DMS53 (cell line): ENCODE measurements at regions not wholly inside any gene's neighbourhood (a gene's known extent, or its start where the extent isn't known, plus 50 kb on each side); places are given as distances from the start of the nearest gene placed in this dataset.

ENCODE experiments used
- DNase-seq: peaks from one replicate; lab custom pipeline; 2025; lab: John Stamatoyannopoulos, UW

DNA sequence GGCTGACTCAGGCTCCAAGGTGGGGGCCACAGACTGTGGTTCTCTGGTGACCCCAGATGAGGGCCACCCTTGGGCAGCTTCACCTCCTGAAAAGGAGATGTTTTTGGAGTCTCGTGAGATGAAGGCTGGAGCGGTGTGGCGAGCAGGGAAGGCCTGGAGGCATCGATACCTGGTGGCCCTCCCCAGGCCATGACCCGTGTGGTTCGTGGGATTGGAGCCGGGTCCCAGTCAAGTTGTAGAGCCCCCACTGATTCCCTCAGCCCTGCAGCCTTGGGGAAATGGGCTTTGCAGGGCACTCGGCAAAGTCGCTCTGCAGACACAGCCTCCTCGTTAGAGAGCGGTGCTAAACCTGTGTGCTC is 1083.4 kb downstream of the BRD1 start:
- DNase-seq: no peak

DNA sequence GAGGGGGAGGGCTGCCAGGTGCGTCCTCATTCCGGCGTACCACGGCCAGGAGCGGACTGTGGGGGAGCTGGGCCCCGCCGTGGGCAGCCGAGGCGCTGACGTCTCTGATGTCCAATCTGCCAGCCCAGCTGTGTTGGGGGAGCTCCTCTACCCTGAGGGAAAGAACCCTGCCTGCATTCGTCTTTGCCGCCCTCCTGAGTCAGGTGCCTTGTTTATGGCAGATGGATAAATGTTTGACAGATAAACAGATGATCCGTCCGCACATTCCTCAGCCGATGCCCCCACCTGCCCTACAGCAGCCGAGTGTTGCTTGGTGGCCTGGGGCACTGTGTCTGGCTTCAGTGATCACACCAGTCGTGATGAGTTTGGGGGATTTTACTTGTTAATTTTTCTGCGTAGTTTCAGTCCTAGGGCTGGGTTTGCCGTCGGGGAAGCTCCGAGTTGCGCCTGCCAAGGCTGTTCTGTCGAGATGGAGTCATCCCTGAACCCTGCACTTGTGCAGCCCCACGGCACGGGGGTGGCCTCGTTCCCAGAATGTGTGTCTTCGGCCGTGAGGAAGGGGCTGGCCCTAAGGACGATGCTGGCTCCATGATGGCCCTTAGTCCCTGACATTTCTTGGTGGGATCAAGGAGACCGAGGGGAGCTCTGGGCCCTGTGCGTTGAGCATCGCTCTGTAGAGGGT is 1083.9 kb downstream of the BRD1 start:
- no peak for DNase-seq

DNA sequence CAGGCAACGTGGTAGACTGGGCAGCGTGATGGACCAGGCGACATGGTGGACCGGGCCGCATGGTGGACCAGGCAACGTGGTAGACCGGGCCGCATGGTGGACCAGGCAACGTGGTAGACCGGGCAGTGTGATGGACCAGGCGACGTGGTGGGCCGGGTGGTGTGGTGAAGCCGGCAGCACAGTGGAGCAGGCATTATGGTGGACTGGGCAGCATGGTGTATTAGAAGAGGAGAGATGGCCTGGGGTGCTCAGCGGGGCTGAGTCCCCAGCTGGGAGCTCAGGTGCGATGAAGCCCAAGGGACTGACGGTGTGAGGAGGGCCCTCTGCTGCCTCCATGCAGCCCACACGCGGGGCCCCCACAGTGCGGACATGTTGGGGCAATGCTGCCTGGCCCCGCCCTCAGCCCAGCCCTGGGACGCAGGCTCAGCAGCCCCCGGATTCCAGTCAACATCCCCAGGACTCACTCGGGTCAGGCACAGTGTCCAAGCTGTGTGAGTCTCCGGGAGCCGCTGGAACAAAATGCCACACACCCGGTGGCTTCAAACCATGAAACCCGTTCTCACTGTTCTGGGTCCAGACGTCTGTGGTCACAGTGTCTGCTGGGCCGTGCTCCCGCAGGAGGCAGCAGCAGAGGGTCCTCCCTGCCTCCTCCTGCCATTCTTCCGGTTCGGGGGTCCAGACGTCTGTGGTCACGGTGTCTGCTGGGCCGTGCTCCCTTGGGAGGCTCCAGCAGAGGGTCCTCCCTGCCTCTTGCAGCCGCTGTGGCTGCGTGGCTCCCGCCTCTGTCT is 1084.9 kb downstream of the BRD1 start:
- DNase-seq: no peak

DNA sequence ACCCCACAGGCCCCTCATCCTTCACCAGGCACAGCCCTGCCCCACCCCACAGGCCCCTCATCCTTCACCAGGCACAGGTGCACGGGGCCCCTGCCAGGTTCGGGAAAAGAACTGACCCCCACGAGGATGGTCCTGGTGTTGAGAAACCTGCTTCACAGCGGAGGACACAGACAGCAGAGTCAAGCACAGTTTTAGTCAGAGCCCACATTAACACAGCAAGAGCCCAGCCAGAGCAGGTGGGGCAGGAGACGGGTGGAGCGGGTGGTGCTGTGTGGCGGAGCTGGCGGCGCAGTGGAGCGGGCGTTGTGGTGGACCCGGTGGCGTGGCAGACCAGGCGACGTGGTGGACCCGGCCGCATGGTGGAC is 1085.5 kb downstream of the BRD1 start:
- no peak for DNase-seq

DNA sequence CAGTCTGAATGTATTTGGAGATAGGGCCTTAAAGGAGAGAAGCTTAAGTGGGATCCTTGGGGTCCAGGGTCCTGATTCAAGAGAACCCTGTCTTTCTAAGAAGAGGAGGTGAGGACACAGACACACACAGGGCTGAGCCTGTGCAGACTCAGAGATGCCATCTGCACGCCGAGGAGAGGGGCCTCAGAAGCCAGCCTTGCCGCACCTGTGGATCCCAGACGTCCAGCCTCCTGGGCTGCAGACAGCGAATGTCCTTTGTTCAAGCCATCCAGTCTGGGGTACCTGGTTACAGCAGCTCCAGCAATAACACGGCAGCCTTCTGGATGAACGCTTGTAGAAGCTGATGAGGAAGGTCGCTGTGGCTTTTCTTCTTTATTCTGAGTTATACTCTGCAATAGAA is 1086.1 kb downstream of the BRD1 start:
- DNase-seq: no peak

DNA sequence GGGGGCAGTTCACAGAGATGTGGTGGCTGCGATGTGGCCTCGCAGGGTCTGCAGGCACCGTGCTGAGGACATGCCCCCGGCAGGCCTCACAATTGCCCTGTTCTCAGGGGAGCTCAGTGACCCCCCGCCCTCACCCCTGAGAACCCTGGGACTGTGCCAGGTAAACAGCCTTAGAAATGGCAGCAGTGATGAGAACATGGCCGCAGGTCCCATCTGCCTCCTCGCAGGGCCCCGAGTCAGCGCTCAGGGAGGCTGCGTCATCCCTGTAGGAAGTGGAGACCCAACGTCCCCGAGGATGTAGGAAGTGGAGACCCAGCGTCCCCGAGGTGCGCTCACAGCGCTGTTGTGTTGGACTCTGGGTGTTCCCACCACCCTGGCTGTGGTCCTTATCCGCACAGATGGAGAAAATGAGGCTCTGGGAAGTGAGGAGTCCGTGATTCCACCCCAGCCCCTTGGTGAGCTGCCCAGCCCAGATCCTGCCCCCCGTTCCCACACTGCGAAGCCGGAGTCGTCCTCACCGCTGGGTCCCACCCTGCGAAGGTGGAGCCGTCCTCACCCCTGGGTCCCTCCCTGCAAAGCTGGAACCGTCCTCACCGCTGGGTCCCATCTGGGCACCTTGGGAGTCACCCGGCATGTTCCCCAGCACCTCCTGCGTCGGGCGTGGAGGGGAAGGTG is 1086.8 kb downstream of the BRD1 start:
- DNase-seq: no peak

DNA sequence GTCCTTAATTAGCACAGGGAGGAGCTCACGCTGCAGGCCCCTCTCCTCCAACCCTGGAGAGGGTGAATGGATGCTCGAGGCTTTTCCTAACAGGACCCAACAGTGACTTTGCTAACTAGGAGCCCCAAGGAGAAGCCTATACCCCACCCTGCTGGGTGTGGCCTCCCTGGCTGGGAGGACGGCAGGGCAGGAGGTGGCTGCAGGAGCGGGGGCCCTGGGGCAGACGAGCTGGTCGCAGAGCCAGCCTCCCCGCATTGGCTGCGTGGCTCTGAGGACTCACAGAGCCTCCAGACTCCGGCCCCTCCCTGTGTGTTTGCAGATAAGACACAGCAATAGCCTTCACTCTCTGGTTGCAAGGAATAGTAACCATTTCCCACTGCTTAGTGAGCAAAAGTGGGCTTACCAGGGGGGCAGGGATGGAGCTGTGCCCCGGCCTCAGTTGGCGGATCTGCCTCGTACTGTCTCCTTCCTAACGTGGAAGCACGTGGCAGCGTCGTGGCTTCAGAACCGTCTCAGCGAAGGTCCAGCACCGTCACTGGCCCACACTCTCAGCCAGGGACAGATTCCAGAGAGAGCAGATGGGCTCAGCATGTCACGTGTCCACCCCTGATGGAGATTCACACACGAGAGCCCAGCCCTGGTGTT is 1087.5 kb downstream of the BRD1 start:
- DNase-seq: no peak

DNA sequence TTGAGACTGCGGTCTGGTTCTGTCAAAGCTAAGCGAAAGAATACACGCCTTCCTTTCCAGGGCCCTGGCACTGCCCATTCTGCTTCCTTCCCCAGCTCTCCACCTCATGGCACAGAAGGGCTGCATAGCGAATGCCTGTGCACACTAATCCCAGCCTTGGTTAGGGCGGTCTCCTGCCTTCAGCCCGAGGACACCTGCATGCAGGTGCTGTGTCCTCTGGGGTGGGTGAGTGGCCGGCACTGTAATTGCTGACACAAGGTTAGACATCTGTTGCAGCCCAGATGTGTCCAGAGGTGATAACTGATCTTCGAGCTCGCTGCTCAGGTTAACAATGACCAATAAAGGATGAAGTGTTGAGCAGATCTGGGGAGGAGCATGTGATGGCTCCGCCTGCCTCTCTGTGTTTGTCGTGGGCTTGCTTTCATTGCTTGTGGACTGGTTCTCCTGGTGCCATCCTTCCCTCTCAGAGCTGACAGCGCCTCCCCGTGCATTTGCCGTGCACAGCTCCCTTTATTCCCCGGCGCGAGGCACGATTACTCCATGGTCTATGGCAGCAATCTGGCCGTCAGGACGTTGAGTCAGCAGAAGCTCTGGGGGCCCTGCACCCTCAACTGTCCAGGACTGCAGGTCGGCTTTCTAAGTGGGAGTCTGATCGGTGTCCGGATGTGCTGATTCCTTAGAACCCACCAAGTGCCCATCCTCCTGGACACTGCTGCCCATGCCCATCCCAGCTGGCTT is 1088.2 kb downstream of the BRD1 start:
- no peak for DNase-seq

DNA sequence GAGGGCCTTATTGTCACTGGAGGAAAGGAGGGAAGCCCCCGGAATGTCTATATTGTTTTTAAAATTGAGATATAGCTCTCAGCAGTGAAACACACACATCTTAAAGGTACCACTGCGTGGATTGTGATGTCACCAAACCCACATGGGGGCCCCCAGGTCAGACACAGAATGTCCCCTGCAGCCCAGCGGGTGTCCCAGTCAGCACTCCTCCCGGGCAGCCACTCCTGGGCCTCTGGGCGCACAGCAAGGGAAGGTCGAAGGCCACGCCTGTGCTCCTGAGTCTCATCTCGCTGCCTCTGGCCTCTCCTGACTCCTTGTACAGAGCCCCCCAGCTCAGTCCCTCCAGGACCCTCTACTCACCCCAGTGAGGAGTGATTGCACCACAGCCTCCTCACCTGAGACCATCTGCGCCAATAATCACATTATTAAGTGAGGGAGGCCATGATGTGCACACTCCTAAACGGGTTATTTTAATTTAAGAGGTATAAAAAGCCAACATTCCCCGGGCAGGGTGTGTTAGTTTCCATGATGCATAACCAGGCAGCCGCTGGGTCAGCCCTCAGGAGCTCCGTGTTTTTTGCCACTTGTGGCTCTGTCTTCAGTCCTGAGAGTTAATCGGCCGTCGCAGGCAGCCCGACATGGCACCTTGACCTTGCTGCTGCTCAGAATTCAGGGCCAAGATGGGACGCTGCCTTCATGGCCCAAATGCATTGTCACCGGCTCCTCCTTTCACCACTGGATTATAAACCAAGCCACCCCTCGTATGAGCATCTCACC is 1089.3 kb downstream of the BRD1 start:
- DNase-seq: no peak

DNA sequence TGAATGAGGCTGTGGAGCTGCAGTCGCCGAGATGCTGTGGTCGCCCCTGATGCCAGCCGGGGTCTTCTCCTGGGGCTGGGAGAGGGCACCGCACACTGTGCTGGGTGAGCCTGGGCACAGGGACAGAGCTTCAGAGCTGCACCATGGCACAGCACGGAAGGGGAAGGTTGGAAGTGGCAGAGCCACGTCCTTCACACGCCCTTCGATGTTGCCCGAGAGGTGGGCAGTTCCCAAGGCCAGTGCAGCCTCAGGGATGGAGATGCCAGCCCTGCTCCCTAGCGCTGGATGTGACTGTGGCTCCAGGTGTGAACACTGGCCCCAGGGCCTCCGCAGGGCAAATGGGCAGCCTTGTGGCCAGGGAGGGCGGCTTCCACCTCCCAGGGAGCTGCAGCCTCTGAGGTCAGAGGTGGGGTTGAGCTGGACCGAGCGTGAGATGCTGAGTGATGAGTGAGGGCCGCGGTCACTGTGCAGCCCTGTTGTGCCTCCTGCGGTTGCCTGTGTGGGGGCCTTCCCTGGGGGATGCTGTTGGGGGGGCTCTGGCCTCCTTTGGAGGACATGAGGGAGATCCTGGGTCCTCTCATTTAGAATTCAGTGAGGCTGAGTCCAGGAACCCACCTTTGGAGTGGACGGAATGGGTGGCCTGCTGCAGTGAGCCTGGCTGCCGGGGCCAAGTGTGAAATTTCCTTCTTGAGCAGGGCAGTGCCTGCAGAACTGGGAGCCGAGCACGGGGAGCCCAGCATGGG is 1090.0 kb downstream of the BRD1 start:
- no peak for DNase-seq

DNA sequence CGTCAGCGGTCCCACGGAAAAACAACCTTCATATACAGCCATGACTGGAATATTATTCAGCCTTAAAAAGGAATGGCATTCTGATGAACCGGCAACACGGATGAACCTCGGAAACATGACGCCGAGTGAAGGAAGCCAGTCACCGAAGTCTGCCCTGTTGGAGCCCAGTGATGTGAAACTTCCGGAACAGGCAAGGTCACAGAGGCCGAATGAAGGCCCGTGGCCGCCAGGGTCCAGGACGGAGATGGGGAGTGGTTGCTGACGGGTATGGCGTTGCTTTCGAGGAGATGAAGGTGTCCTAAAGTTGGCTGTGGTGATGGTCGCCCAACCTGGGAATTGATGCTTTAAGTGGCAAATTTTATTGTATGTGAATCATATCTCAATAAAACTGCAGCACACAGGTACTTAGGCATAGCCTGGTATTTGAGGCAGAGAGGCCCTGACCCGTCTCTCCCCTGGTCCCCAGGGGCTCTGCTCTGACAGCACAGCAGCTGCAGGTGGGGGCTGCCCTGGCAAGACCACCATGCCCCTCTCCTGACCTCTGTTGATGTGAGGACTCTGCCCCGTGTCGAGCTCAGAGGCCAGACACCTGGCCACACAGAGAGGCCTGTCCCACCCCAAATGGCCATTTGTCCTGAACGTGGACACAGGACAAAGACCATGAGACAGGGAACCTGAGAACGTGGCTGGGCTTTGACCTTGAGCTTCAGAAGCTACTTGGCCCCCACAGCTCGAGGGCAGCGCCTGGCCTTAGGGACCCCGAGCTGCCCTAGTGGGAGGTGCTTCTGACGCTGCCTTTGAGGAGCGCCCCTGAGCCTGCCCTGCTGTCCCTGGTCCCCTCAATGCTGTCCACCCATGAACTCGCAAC is 1090.8 kb downstream of the BRD1 start:
- DNase-seq: no peak

DNA sequence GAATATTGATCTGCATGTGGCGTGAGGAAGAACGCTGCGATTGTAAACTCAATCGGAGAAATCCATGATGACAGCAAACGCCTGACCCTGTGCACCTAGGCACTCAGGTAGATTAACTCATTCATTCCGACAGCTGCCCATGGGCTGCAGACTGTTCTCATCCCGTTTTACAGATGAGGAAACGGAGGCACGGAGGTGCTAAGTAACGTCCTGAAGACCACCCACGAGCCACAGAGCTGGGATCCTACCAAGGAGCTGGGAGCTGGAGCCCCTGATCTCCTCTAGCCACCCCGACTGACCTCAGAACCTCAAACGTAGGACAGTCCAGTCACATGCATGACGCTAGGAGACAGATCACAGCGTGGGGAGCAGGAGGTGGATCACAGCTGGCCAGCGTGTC is 1092.7 kb downstream of the BRD1 start:
- no peak for DNase-seq

DNA sequence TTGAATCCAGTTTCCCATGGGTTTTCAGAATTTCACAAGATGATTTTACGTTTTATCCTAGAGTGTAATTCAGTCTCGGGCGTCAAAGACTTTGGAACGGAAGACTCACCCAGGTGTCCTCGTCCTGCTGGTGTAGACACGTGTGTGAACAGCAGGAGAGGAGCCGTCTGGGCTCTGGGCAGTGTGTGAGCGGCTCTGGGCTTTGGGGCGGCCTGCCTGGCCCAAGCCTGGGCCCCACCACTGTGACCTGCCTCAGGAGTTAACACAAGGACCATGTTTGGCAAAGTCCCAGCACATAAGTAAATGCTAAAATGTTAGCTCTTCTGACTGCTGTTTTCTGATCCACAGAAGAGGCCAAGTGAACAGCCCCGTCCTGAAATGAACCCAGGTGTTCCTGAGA is 1093.3 kb downstream of the BRD1 start:
- no peak for DNase-seq

DNA sequence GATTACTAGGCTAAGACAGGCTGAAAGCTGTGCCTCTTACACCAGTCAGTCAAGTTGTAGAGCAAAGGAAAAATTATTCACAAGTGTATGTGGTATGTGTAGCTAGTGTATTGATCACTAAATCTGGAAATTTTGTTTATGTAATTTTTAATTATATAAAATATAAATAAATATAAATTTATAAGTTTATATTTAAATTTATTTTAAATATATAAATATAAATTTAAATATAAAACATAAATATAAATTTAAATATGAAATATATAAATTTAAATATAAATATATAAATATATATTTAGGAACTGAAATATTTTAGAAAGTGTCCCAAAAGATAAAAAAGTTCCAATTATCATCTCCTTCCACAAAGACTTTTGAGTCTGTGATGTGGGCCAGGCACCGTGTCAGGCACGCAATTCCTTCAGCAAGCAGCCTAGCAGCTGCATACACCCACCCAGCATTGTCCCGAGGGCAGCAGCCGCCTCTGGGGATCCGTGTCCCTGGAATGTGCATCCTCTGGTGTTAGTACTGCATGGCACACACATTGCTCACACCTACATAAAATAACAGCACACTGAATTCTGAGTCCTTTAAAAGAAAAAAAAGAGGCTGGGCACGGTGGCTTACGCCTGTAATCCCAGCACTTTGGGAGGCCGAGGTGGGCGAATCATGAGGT is 1098.0 kb downstream of the BRD1 start:
- DNase-seq: no peak

DNA sequence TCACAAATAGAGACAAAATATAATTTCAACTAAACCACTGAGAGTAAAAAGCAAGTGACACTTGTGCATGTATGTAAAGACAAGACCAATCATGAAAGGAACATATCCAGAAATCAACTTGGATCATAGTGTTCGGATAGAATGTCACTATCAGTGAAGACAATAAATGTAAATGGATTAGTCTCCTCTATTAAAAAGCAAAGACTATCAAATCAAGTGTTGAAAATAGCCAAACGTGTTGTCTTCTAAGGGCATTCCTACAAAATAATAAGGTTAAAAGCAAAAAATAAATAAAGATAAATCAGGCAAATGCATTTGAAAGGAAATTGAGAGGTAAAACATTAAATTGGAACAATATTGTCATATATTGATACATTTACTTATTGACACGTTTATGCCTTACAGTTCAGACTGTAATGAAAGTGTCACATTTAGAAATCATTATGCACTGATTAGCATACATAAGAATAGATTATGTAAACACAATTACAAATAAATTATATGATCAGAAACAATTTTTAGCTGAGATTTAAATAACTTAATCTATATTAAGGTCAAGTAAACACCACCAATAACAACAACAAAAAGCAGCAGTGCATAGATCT is 1100.1 kb downstream of the BRD1 start:
- DNase-seq: no peak

DNA sequence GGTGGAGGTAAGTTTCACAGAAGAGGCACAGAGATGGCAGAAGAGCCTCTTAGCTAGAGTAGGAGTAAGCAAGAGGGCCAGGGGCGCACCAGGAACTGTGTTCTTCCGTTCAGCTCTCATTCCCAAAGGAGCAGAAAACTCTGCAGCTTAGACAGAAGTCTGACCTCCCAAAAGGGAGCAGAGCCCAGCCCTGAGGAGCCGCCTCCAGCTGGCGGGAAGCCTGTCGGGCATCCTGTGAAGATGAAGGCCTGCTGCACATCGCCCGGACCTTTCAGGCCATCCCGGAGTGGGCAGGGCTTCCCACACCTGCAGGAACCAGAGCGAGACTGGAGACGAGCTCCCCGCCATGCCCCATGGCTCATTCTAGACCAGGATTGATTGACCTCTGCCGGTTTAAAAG is 1102.8 kb downstream of the BRD1 start:
- DNase-seq: no peak

DNA sequence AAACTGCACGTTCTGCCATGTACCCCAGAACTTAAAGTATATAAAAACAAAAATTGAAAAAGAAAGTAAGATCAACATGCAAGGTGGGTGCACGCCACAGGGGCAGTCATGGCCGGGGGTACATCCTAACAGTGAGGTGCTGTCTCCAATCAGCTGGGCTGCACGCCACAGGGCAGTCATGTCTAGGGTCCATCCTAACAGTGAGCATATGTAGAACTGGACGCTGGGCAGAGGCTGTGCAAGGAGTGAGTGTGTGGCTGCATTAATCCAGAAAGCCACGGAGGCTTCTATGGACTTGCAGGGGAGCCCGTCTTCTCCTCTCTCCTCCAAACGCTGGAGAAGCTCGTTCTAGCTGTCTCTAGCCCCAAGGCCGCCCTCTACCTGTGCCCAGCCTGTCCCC is 1105.0 kb downstream of the BRD1 start:
- DNase-seq: no peak

DNA sequence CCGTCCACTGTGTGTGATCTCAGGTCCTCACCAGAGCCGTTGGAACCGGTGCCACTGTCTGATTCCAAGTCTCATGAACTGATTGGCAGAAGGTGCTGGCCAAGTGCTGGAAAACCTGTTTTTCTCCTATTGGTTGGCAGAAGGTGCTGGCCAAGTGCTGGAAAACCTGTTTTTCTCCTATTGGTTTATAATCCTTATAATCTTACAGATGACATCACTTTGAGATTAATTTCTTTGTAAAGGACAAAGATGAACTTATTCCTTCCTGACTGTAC is 1106.3 kb downstream of the BRD1 start:
- DNase-seq: no peak
